H1 (cell line): ENCODE measurements at regions not wholly inside any gene's neighbourhood (a gene's known extent, or its start where the extent isn't known, plus 50 kb on each side); places are given as distances from the start of the nearest gene placed in this dataset.

Source experiments
- ASH2L ChIP-seq: fragments of 200-600, 300-600 bp; sonication (generic); IDR thresholded peaks from one replicate; pipeline ENCODE4 v1.7.1; 2017; ENCODE audit warnings: low read length
- BACH1 ChIP-seq: IDR thresholded peaks from 2 replicates; pipeline ENCODE4 v1.6.1; 2012; ENCODE audit warnings: low read length, improper control_type of control experiment
- CEBPB ChIP-seq: IDR thresholded peaks from 2 replicates; pipeline ENCODE4 v1.6.1; 2012; ENCODE audit warnings: low read depth, low read length
- CTCF ChIP-seq, 3 experiments: IDR thresholded peaks; 1 replicate in 2 of 3; 2 replicates in 1 of 3; pipeline versions ENCODE4 v1.5.1 to v1.6.1; 2011; ENCODE audit warnings: low read length in 3 of 3, mild to moderate bottlenecking in 3 of 3, inconsistent platforms in 2 of 3, low read depth in 1 of 3, moderate library complexity in 1 of 3; ENCODE audit not compliant: insufficient read depth in 1 of 3; ENCODE audit errors: control extremely low read depth in 1 of 3
- E2F6 ChIP-seq: IDR thresholded peaks from 2 replicates; pipeline ENCODE4 v1.6.1; 2012; ENCODE audit warnings: inconsistent platforms
- EP300 ChIP-seq, 2 experiments: IDR thresholded peaks; 1 replicate in 1 of 2; 2 replicates in 1 of 2; pipeline ENCODE4 v1.6.1; 2011 to 2012; ENCODE audit warnings: low read depth in 2 of 2, low read length in 2 of 2, mild to moderate bottlenecking in 2 of 2, borderline replicate concordance in 1 of 2, inconsistent platforms in 1 of 2, moderate library complexity in 1 of 2
- EZH2 ChIP-seq: fragments of 200-600 bp; sonication (generic); IDR thresholded peaks from 2 replicates; pipeline ENCODE4 v1.7.1; 2012; ENCODE audit warnings: low read depth, mild to moderate bottlenecking, moderate library complexity, low read length, inconsistent platforms; ENCODE audit not compliant: severe bottlenecking
- HDAC2 ChIP-seq, 2 experiments: fragments of 300-600 bp in 1 of 2; sonication (generic) in 1 of 2; IDR thresholded peaks; 2 replicates each; pipeline ENCODE4 v1.6.1; 2011 to 2012; ENCODE audit warnings: low read depth in 2 of 2, low read length in 2 of 2, mild to moderate bottlenecking in 2 of 2, moderate library complexity in 2 of 2, borderline replicate concordance in 1 of 2, inconsistent platforms in 1 of 2
- HDAC6 ChIP-seq: IDR thresholded peaks from one replicate; pipeline ENCODE4 v1.7.1; 2012; ENCODE audit warnings: low read depth, mild to moderate bottlenecking, inconsistent platforms, low read length, moderate library complexity
- MAX ChIP-seq: IDR thresholded peaks from 2 replicates; pipeline ENCODE4 v1.6.1; 2012; ENCODE audit warnings: inconsistent platforms
- PHF8 ChIP-seq: fragments of 200-600 bp; sonication (generic); conservative IDR thresholded peaks from 2 replicates; pipeline ENCODE4 v1.7.1; 2012; ENCODE audit warnings: low read depth, mild to moderate bottlenecking, inconsistent platforms, low read length, moderate library complexity
- POLR2A ChIP-seq, 2 experiments: IDR thresholded peaks; 1 replicate in 1 of 2; 2 replicates in 1 of 2; pipeline ENCODE4 v1.6.1; 2011; ENCODE audit warnings: low read depth in 2 of 2, low read length in 2 of 2, mild to moderate bottlenecking in 2 of 2; ENCODE audit errors: control extremely low read depth in 1 of 2
- RXRA ChIP-seq: IDR thresholded peaks from 2 replicates; pipeline ENCODE4 v1.6.1; 2011; ENCODE audit warnings: low read depth, mild to moderate bottlenecking, low read length, moderate library complexity; ENCODE audit not compliant: insufficient read depth
- SIRT6 ChIP-seq: IDR thresholded peaks from one replicate; pipeline ENCODE4 v1.7.1; 2012; ENCODE audit warnings: low read length, inconsistent platforms
- TAF1 ChIP-seq: IDR thresholded peaks from 2 replicates; pipeline ENCODE4 v1.6.1; 2011; ENCODE audit warnings: mild to moderate bottlenecking, low read depth, low read length
- TAF7 ChIP-seq: optimal IDR thresholded peaks from 2 replicates; pipeline ENCODE3; 2011; ENCODE audit warnings: low read depth, mild to moderate bottlenecking, inconsistent platforms, low read length, moderate library complexity, borderline replicate concordance
- TBP ChIP-seq: IDR thresholded peaks from 2 replicates; pipeline ENCODE4 v1.6.1; 2011; ENCODE audit warnings: low read depth, low read length, improper control_type of control experiment
- TCF12 ChIP-seq: IDR thresholded peaks from 2 replicates; pipeline ENCODE4 v1.6.1; 2011; ENCODE audit warnings: low read depth, mild to moderate bottlenecking, low read length
- TEAD4 ChIP-seq: IDR thresholded peaks from 2 replicates; pipeline ENCODE4 v1.6.1; 2012; ENCODE audit warnings: low read depth, low read length, inconsistent platforms, mixed read lengths
- ZNF274 ChIP-seq: IDR thresholded peaks from 2 replicates; pipeline ENCODE4 v1.7.0; 2012; ENCODE audit warnings: low read length, borderline replicate concordance; ENCODE audit errors: extremely low read depth

GRCh38 chr17:34156741-34157589, 98.1 kb upstream of the CCL2 start (continued):
- TF ChIP-seq HDAC6 = no peak
- TF ChIP-seq BACH1 = no peak
- TF ChIP-seq SIRT6 = no peak
- 0 out of 4 replicates have a peak, but pooled peaks of 1 of the 2 experiments have one; percentile 20 for TF ChIP-seq HDAC2 (IDR thresholded peaks at IDR 0.05; ENCODE audit: borderline replicate concordance in 1 of 2, low read depth in 2 of 2, low read length in 2 of 2)
- no peak for TF ChIP-seq TAF7
- peak in 1 of 2 experiments; percentile 81; a peak in 2 of 3 replicates for TF ChIP-seq POLR2A (IDR thresholded peaks at IDR 0.05; ENCODE audit: control extremely low read depth in 1 of 2, low read depth in 2 of 2, low read length in 2 of 2)
- TF ChIP-seq MAX = peak; percentile 17; the same call in 1 of the 2 replicates
- no peak for TF ChIP-seq ZNF274
- TF ChIP-seq CEBPB = no peak
- peak; percentile 80 for TF ChIP-seq TBP
- no peak for TF ChIP-seq TCF12
- peak; percentile 58; the same call in 1 of the 2 replicates for TF ChIP-seq PHF8
- peak; percentile 96 for TF ChIP-seq ASH2L
- TF ChIP-seq TEAD4 = no peak; the same call in 1 of the 2 replicates
- no peak for TF ChIP-seq EZH2
- peak; percentile 68 for TF ChIP-seq TAF1
- TF ChIP-seq EP300 (IDR thresholded peaks at IDR 0.05; ENCODE audit: borderline replicate concordance in 1 of 2, low read depth in 2 of 2, low read length in 2 of 2) = no peak
- no peak for TF ChIP-seq RXRA
- no peak for TF ChIP-seq E2F6
- no peak for TF ChIP-seq CTCF (IDR thresholded peaks at IDR 0.05; ENCODE audit: control extremely low read depth in 1 of 3, insufficient read depth in 1 of 3, low read depth in 1 of 3, low read length in 3 of 3)
